IMR-90 (cell line): ENCODE measurements at regions not wholly inside any gene's neighbourhood (a gene's known extent, or its start where the extent isn't known, plus 50 kb on each side); places are given as distances from the start of the nearest gene placed in this dataset.
"Not testable (repeated sequence)": the region's sequence is repeated elsewhere in the genome, so short reads cannot be mapped to it uniquely, and the experiment has no call there.

Experiments
- ATAC-seq: fragments of 200-7000 bp; cut with Tn5 transposase; 2 replicates; pipeline ENCODE4 v1.9.1; 2020; ENCODE audit warnings: low read depth, mild to moderate bottlenecking, moderate library complexity
- BruUV-seq: library from RNA; stranded (reverse); fragments of 400-500 nt; replicated peaks from 2 replicates; lab custom pipeline; 2021; lab: Mats Ljungman, UMichigan
- CTCF ChIA-PET: fragments of 300-600 bp; formaldehyde crosslinking; extraction: SDS; loops from one replicate; lab custom pipeline; 2021; ENCODE audit warnings: antibody characterized with exemption; lab: Yijun Ruan, JAX
- POLR2A ChIA-PET: fragments of 300-600 bp; sonication (Branson Sonifier 250); formaldehyde crosslinking; loops from one replicate; lab custom pipeline; 2022; ENCODE audit warnings: antibody characterized with exemption; ENCODE audit not compliant: unreplicated experiment; lab: Charles Lee
- DNase-seq: peaks from one replicate; pipeline ENCODE4 v3.0.0; 2013
- H2AFZ ChIP-seq: replicated peaks from 2 replicates; pipeline ENCODE3; 2013; ENCODE audit warnings: low read length, mild to moderate bottlenecking; ENCODE audit not compliant: poor library complexity
- H2AK5ac ChIP-seq: 2 replicates; pipeline ENCODE4 v1.6.1; 2013; ENCODE audit warnings: low read depth, low read length, inconsistent platforms
- H2AK9ac ChIP-seq: replicated peaks from 2 replicates; pipeline ENCODE3; 2013; ENCODE audit warnings: mild to moderate bottlenecking, low read depth, low read length, moderate library complexity; ENCODE audit not compliant: poor library complexity
- H2BK120ac ChIP-seq: 2 replicates; pipeline ENCODE4 v1.6.1; 2013; ENCODE audit warnings: low read depth, low read length, inconsistent platforms
- H2BK15ac ChIP-seq: 3 replicates; pipeline ENCODE4 v1.6.1; 2013; ENCODE audit warnings: low read depth, low read length, inconsistent platforms
- H2BK20ac ChIP-seq: 2 replicates; pipeline ENCODE4 v1.6.1; 2013; ENCODE audit warnings: low read depth, mild to moderate bottlenecking, inconsistent platforms, low read length, moderate library complexity
- H2BK5ac ChIP-seq: 2 replicates; pipeline ENCODE4 v1.6.1; 2013; ENCODE audit warnings: mild to moderate bottlenecking, low read depth, low read length, inconsistent platforms; ENCODE audit not compliant: poor library complexity, severe bottlenecking
- H3K14ac ChIP-seq: replicated peaks from 2 replicates; pipeline ENCODE4 v1.6.1; 2013; ENCODE audit warnings: low read depth, low read length, inconsistent platforms
- H3K18ac ChIP-seq: 2 replicates; pipeline ENCODE4 v1.6.1; 2013; ENCODE audit warnings: low read depth, low read length, control low read depth
- H3K23ac ChIP-seq: 2 replicates; pipeline ENCODE4 v1.6.1; 2013; ENCODE audit warnings: low read depth, low read length, inconsistent platforms
- H3K27ac ChIP-seq: 2 replicates; pipeline ENCODE4 v1.5.1; 2013; ENCODE audit warnings: mild to moderate bottlenecking, control low read depth, low read length; ENCODE audit not compliant: insufficient read depth
- H3K27me3 ChIP-seq: 2 replicates; pipeline ENCODE4 v1.6.1; 2013; ENCODE audit warnings: low read length; ENCODE audit not compliant: control insufficient read depth, insufficient read depth
- H3K36me3 ChIP-seq: 2 replicates; pipeline ENCODE4 v1.6.1; 2013; ENCODE audit warnings: low read length, mixed read lengths; ENCODE audit not compliant: control insufficient read depth, insufficient read depth
- H3K4ac ChIP-seq: 2 replicates; pipeline ENCODE4 v1.6.1; 2013; ENCODE audit warnings: low read depth, low read length, inconsistent platforms
- H3K4me1 ChIP-seq: 2 replicates; pipeline ENCODE4 v1.6.1; 2013; ENCODE audit warnings: low read length, mixed read lengths; ENCODE audit not compliant: control insufficient read depth, insufficient read depth
- H3K4me2 ChIP-seq: 2 replicates; pipeline ENCODE4 v1.6.1; 2013; ENCODE audit warnings: low read depth, mild to moderate bottlenecking, control low read depth, low read length, moderate library complexity
- H3K4me3 ChIP-seq: 2 replicates; pipeline ENCODE4 v1.5.1; 2013; ENCODE audit warnings: low read depth, mild to moderate bottlenecking, control low read depth, low read length, moderate library complexity; ENCODE audit not compliant: insufficient read depth
- H3K56ac ChIP-seq: 2 replicates; pipeline ENCODE4 v1.6.1; 2013; ENCODE audit warnings: low read length, inconsistent platforms; ENCODE audit not compliant: insufficient read depth; ENCODE audit errors: extremely low read depth
- H3K79me1 ChIP-seq, 2 experiments: 2 replicates each; pipeline ENCODE4 v1.6.1; 2013; ENCODE audit warnings: low read length in 2 of 2, inconsistent platforms in 1 of 2, low read depth in 1 of 2
- H3K9ac ChIP-seq: 2 replicates; pipeline ENCODE4 v1.6.1; 2013; ENCODE audit warnings: low read depth, low read length, control low read depth
- H3K9me1 ChIP-seq: 2 replicates; pipeline ENCODE4 v1.6.1; 2013; ENCODE audit warnings: low read length, inconsistent platforms; ENCODE audit not compliant: insufficient read depth
- H3K9me3 ChIP-seq: 2 replicates; pipeline ENCODE4 v1.6.1; 2013; ENCODE audit warnings: low read length; ENCODE audit not compliant: control insufficient read depth, insufficient read depth
- H4K20me1 ChIP-seq: 2 replicates; pipeline ENCODE4 v1.6.1; 2013; ENCODE audit warnings: low read length, inconsistent platforms; ENCODE audit not compliant: insufficient read depth
- H4K5ac ChIP-seq: 2 replicates; pipeline ENCODE4 v1.6.1; 2013; ENCODE audit warnings: mild to moderate bottlenecking, low read depth, low read length, control low read depth
- H4K8ac ChIP-seq, 2 experiments: 2 replicates each; pipeline ENCODE4 v1.6.1; 2013; ENCODE audit warnings: low read depth in 2 of 2, low read length in 2 of 2, control low read depth in 1 of 2, inconsistent platforms in 1 of 2
- H4K91ac ChIP-seq: 2 replicates; pipeline ENCODE4 v1.6.1; 2013; ENCODE audit warnings: low read depth, low read length, inconsistent platforms; ENCODE audit not compliant: insufficient read depth
- WGBS, 2 experiments: methylation state at CpG; one replicate each; pipeline versions ENCODE4 v1.1.5 to v1.1.7; 2013; ENCODE audit warnings: missing lambda C conversion rate in 2 of 2; ENCODE audit not compliant: insufficient read length in 1 of 2; ENCODE audit errors: extremely low coverage in 2 of 2; 5-methylcytosine and 5-hydroxymethylcytosine counted together
- dilution Hi-C: fragments of 300-500 bp; cut with HindIII; formaldehyde crosslinking; loops from one replicate; pipeline ENCODE4 v1.14.3; 2018; ENCODE audit warnings: low sequenced_read_pairs; ENCODE audit not compliant: unreplicated experiment
- in situ Hi-C: fragments of 300-500 bp; cut with MboI; formaldehyde crosslinking; loops from 3 replicates; pipeline ENCODE4 v1.14.3; 2019; ENCODE audit warnings: low sequenced_read_pairs, inconsistent platforms, mixed read lengths
- intact Hi-C: fragments of 100-400 bp; cut with micrococcal nuclease; formaldehyde crosslinking; loops from 2 replicates; pipeline ENCODE4 v1.10.0; 2022

DNA sequence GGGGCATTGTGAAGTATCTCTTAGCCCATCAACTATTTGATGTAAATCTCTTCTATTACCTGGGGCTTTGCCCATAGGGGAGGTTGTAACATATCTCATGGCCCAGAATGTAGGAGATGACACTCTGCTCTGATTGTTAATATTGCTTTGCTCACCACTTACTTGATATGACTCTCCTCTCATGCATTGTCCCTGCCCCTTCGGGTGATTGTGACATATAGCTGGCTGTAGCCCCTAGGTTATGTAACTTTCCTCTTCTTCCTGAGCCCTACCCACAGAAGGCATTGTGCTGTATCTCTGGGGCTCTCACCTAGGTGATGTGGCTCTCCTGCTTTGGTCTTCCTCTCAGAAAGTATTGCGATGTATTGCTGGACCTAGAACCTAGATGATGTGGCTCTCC, 69.1 kb upstream of the ZNF91 start:
- H4K8ac ChIP-seq, H3K79me1 ChIP-seq, H2AFZ ChIP-seq, H2AK9ac ChIP-seq, H3K56ac ChIP-seq, DNase-seq, intact Hi-C loops, H4K5ac ChIP-seq, ATAC-seq, H3K14ac ChIP-seq, H3K18ac ChIP-seq, H2BK20ac ChIP-seq, H4K20me1 ChIP-seq, BruUV-seq, POLR2A ChIA-PET, H3K23ac ChIP-seq, H3K9ac ChIP-seq, H3K9me1 ChIP-seq, H3K27ac ChIP-seq, H3K4me1 ChIP-seq, H4K91ac ChIP-seq, in situ Hi-C loops, H3K27me3 ChIP-seq, H3K4me2 ChIP-seq, H3K4ac ChIP-seq, H2BK15ac ChIP-seq, H3K4me3 ChIP-seq, H2BK5ac ChIP-seq, H2AK5ac ChIP-seq, H3K36me3 ChIP-seq, CTCF ChIA-PET, H2BK120ac ChIP-seq, dilution Hi-C loops: not testable (repeated sequence)
- no CpG with 5 or more reads among the region's 2 CpGs for WGBS, 2 experiments
- H3K9me3 ChIP-seq = peaks cover 15% of the 10 kb centered on the region
